Ishikawa (cell line): ENCODE measurements at regions not wholly inside any gene's neighbourhood (a gene's known extent, or its start where the extent isn't known, plus 50 kb on each side); places are given as distances from the start of the nearest gene placed in this dataset.

Experiments used
- CEBPB ChIP-seq: IDR thresholded peaks from 2 replicates; pipeline ENCODE4 v1.6.1; 2012
- CREB1 ChIP-seq: IDR thresholded peaks from 2 replicates; pipeline ENCODE4 v1.6.1; 2012; ENCODE audit warnings: low read depth
- EGR1 ChIP-seq: IDR thresholded peaks from 2 replicates; pipeline ENCODE4 v1.6.1; 2012
- EP300 ChIP-seq: IDR thresholded peaks from 2 replicates; pipeline ENCODE4 v1.6.1; 2012; ENCODE audit warnings: borderline replicate concordance
- FOXM1 ChIP-seq: IDR thresholded peaks from 2 replicates; pipeline ENCODE4 v1.6.1; 2012; ENCODE audit warnings: low read depth, borderline replicate concordance
- MAX ChIP-seq: IDR thresholded peaks from 2 replicates; pipeline ENCODE4 v1.6.1; 2012
- NFIC ChIP-seq: IDR thresholded peaks from 2 replicates; pipeline ENCODE4 v1.6.1; 2012
- RAD21 ChIP-seq: IDR thresholded peaks from 2 replicates; pipeline ENCODE4 v1.6.1; 2012; ENCODE audit warnings: low read depth
- REST ChIP-seq: IDR thresholded peaks from 2 replicates; pipeline ENCODE4 v1.6.1; 2012; ENCODE audit warnings: low read depth, mild to moderate bottlenecking
- TAF1 ChIP-seq: IDR thresholded peaks from 2 replicates; pipeline ENCODE4 v1.6.1; 2012; ENCODE audit warnings: low read depth, mild to moderate bottlenecking
- TCF12 ChIP-seq: IDR thresholded peaks from 2 replicates; pipeline ENCODE4 v1.6.1; 2012; ENCODE audit warnings: low read depth
- TEAD4 ChIP-seq: IDR thresholded peaks from 2 replicates; pipeline ENCODE4 v1.6.1; 2012
- USF1 ChIP-seq: IDR thresholded peaks from 2 replicates; pipeline ENCODE4 v1.6.1; 2012
- YY1 ChIP-seq: IDR thresholded peaks from 2 replicates; pipeline ENCODE4 v1.6.1; 2012; ENCODE audit warnings: low read depth
- ZBTB7A ChIP-seq: IDR thresholded peaks from 2 replicates; pipeline ENCODE4 v1.6.1; 2012; ENCODE audit warnings: low read depth

- TF ChIP-seq ZBTB7A (no peak), TEAD4 (no peak), TAF1 (no peak), EGR1 (no peak), TCF12 (no peak), NFIC (no peak), FOXM1 (no peak), EP300 (no peak), MAX (no peak), CEBPB (no peak), USF1 (no peak), CREB1 (no peak), RAD21 (no peak), REST (no peak), YY1 (no peak)
Observed at GRCh38 chr3:146966124-146966523, 361.0 kb upstream of the PLSCR5 start.

GRCh38 chr3:146953511-146953981 is 348.4 kb upstream of the PLSCR5 start:
- TF ChIP-seq NFIC (peak; percentile 46; the same call in 1 of the 2 replicates), RAD21 (no peak), EGR1 (no peak), FOXM1 (no peak), TCF12 (no peak), MAX (no peak)

GRCh38 chr3:146948985-146949384 is 343.8 kb upstream of the PLSCR5 start:
- TF ChIP-seq NFIC (no peak), CEBPB (peak; percentile 49; the same call in 1 of the 2 replicates), TCF12 (no peak)

- TF ChIP-seq TEAD4 = no peak
- TF ChIP-seq YY1 = no peak
- no peak for TF ChIP-seq ZBTB7A
- no peak for TF ChIP-seq TAF1
- TF ChIP-seq EGR1 = no peak
- TF ChIP-seq RAD21 = no peak
- TF ChIP-seq FOXM1 = no peak
- TF ChIP-seq TCF12 = no peak
- TF ChIP-seq CREB1 = no peak
- TF ChIP-seq MAX = no peak
- no peak for TF ChIP-seq REST
- no peak for TF ChIP-seq CEBPB
- no peak for TF ChIP-seq NFIC
- TF ChIP-seq EP300 = no peak
- TF ChIP-seq USF1 = no peak
Observed at GRCh38 chr3:146948186-146948585, 343.0 kb upstream of the PLSCR5 start.

GRCh38 chr3:146929696-146930095 is 324.6 kb upstream of the PLSCR5 start:
- TF ChIP-seq USF1 (no peak), ZBTB7A (no peak), EP300 (no peak), NFIC (no peak)

GRCh38 chr3:146928421-146929059 is 323.4 kb upstream of the PLSCR5 start:
- no peak for TF ChIP-seq REST
- no peak for TF ChIP-seq TAF1
- TF ChIP-seq ZBTB7A = no peak
- TF ChIP-seq TEAD4 = no peak
- no peak for TF ChIP-seq USF1
- TF ChIP-seq TCF12 = no peak
- TF ChIP-seq RAD21 = no peak
- no peak for TF ChIP-seq YY1
